Esophagus muscularis mucosa (tissue), 4 donors: ENCODE measurements at regions not wholly inside any gene's neighbourhood (a gene's known extent, or its start where the extent isn't known, plus 50 kb on each side); places are given as distances from the start of the nearest gene placed in this dataset.

ENCODE experiments used
- DNase-seq: peaks from one replicate; pipeline ENCODE4 v3.0.0-alpha.2; 2017; ENCODE audit errors: extremely low spot score
- H3K27ac ChIP-seq, 4 donors: fragments of 200-600 bp; sonication (generic); replicated peaks in 1 of 4; 1 replicate in 3 of 4; 2 replicates in 1 of 4; pipeline ENCODE4 v1.5.1; 2016 to 2019; ENCODE audit warnings: mild to moderate bottlenecking in 1 of 4
- H3K27me3 ChIP-seq, 4 donors: fragments of 200-600 bp; sonication (generic); one replicate each; pipeline versions ENCODE4 v1.5.1 to v1.6.0; 2016 to 2019
- H3K36me3 ChIP-seq, 4 donors: fragments of 200-600 bp; sonication (generic); one replicate each; pipeline ENCODE4 v1.5.1; 2016 to 2019
- H3K4me1 ChIP-seq, 4 donors: fragments of 200-600 bp; sonication (generic); one replicate each; pipeline ENCODE4 v1.5.1; 2016 to 2019
- H3K4me3 ChIP-seq, 4 donors: fragments of 200-600 bp; sonication (generic); 1 replicate in 2 of 4; 2 replicates in 2 of 4; pipeline ENCODE4 v1.5.1; 2016 to 2019; ENCODE audit warnings: mild to moderate bottlenecking in 4 of 4, moderate library complexity in 1 of 4
- H3K9me3 ChIP-seq, 4 donors: fragments of 200-600 bp; sonication (generic); 1 replicate in 3 of 4; 2 replicates in 1 of 4; pipeline ENCODE4 v1.5.1; 2016 to 2019
- EP300 ChIP-seq: sonication (generic); formaldehyde crosslinking; IDR thresholded peaks from one replicate; pipeline ENCODE4 v1.6.1; 2017; ENCODE audit warnings: antibody characterized with exemption
- POLR2A ChIP-seq: fragments of 450-650 bp; IDR thresholded peaks from one replicate; pipeline ENCODE4 v1.6.1; 2017; ENCODE audit warnings: antibody characterized with exemption, moderate library complexity, mild to moderate bottlenecking, low read depth
- POLR2AphosphoS5 ChIP-seq, 2 donors: sonication (generic); formaldehyde crosslinking; IDR thresholded peaks; one replicate each; pipeline ENCODE4 v1.6.1; 2017; ENCODE audit warnings: antibody characterized with exemption in 2 of 2
- WGBS: methylation state at CpG from one replicate; pipeline ENCODE4 v1.1.5; 2018; 5-methylcytosine and 5-hydroxymethylcytosine counted together
- intact Hi-C: fragments of 100-400 bp; cut with DNase I; formaldehyde crosslinking; loops from one replicate; pipeline ENCODE4 v1.15.1; 2023
- small RNA-seq, 3 donors: library from RNA; depleted of rRNA; stranded (forward); fragments of <200 nt; gene quantifications; one replicate each; pipeline ENCODE3, GENCODE V24; 2016
- TF ChIP-seq, protein P1 (sequence below), 3 experiments: fragments of 200-600 bp in 2 of 3; fragments of 450-650 bp in 1 of 3; sonication (generic) in 2 of 3; IDR thresholded peaks; one replicate each; pipeline ENCODE4 v1.5.1; 2017 to 2019; ENCODE audit warnings: antibody characterized with exemption in 3 of 3, mild to moderate bottlenecking in 2 of 3, moderate library complexity in 1 of 3

DNA sequence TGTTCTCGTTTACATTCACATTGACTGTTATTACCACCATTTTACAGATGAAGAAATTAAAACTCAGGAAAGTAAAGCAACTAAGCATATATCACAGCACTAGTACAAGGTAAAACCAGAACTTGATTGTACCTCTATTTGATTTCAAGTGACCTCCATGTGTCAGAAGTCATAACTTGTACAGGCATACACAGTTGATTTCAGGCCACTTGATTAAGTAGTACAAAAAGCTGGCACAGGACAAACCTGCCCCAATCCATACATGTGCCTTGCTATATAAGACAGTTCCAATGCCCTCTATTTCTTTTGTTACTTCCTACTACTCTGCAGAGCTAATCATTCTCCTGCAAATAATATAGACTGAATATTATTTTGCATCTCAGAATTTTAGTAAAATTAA, 58.8 kb upstream of the VGLL2 start:
- H3K27ac ChIP-seq, result no peak overlapping the region
- WGBS, result 82% methylated on average over 1 of the region's 1 CpG
- DNase-seq, result no peak
- TF ChIP-seq EP300, result no peak
- no peak for TF ChIP-seq POLR2A
- TF ChIP-seq, protein P1, sequence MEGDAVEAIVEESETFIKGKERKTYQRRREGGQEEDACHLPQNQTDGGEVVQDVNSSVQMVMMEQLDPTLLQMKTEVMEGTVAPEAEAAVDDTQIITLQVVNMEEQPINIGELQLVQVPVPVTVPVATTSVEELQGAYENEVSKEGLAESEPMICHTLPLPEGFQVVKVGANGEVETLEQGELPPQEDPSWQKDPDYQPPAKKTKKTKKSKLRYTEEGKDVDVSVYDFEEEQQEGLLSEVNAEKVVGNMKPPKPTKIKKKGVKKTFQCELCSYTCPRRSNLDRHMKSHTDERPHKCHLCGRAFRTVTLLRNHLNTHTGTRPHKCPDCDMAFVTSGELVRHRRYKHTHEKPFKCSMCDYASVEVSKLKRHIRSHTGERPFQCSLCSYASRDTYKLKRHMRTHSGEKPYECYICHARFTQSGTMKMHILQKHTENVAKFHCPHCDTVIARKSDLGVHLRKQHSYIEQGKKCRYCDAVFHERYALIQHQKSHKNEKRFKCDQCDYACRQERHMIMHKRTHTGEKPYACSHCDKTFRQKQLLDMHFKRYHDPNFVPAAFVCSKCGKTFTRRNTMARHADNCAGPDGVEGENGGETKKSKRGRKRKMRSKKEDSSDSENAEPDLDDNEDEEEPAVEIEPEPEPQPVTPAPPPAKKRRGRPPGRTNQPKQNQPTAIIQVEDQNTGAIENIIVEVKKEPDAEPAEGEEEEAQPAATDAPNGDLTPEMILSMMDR (IDR thresholded peaks at IDR 0.05), result no peak
- no peak for TF ChIP-seq POLR2AphosphoS5 (IDR thresholded peaks at IDR 0.05)
- no peak overlapping the region for H3K4me3 ChIP-seq
- H3K4me1 ChIP-seq, result no peaks in the 10 kb centered on the region
- intact Hi-C loops, result no loop called here
- H3K36me3 ChIP-seq, result no peaks in the 10 kb centered on the region
- no peaks in the 10 kb centered on the region for H3K27me3 ChIP-seq
- H3K9me3 ChIP-seq, result no peaks in the 10 kb centered on the region

DNA sequence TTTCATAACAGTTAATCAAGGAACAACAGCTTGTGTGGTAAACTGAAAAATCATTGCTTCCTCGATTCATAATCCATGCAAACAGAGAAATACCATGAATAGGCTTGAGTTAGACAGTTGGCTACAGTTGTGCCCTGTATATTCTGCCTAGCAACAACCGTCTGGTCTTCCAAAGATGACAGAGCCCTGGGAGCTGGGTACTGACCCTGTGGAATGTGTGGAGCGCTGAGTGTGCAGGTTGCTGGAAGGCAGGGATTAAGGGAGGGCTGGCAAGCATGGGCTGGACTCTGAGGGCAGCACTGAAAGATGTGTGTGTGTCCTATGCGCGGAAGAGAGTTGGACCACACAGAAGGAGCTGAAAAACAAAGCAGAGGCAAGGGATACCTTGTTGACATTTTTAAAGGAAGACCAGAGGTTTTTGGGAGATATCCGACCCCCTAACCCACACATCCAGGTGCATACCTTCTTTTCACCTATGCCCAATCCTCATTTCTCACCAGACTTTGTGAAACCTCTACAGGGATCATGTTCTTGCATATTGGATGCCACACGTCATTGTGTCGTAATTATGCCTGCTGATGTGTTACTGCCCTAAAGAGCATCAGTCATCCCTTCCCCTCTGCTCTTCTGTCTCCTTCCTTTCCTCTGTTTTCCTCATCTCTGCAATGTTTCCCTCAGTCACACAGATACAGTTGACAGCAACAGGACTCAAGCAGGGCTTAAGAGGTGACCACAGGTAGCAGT, 58.2 kb upstream of the VGLL2 start:
- Histone ChIP-seq H3K36me3 (no peaks in the 10 kb centered on the region), H3K9me3 (no peaks in the 10 kb centered on the region), H3K4me1 (no peaks in the 10 kb centered on the region), H3K27me3 (no peaks in the 10 kb centered on the region), H3K27ac (no peak overlapping the region), H3K4me3 (no peak overlapping the region)
- TF ChIP-seq, protein P1 (IDR thresholded peaks at IDR 0.05), result no peak
- TF ChIP-seq POLR2A (no peak), POLR2AphosphoS5 (IDR thresholded peaks at IDR 0.05) (no peak), EP300 (no peak)
- intact Hi-C loops, result no loop called here
- DNase-seq, result no peak
- 65% methylated on average over 8 of the region's 8 CpGs for WGBS

GRCh38 chr6:117210279-117210678, 55.1 kb upstream of the VGLL2 start:
- Histone ChIP-seq H3K9me3 (no peaks in the 10 kb centered on the region), H3K4me3 (no peak overlapping the region), H3K4me1 (no peaks in the 10 kb centered on the region), H3K27ac (no peak overlapping the region), H3K36me3 (no peaks in the 10 kb centered on the region), H3K27me3 (no peaks in the 10 kb centered on the region)
- TF ChIP-seq POLR2AphosphoS5 (IDR thresholded peaks at IDR 0.05) (no peak), POLR2A (no peak), EP300 (no peak)
- TF ChIP-seq, protein P1 (IDR thresholded peaks at IDR 0.05), result no peak
- intact Hi-C loops, result no loop called here
- 81% methylated on average over 1 of the region's 1 CpG for WGBS
- DNase-seq, result no peak

DNA sequence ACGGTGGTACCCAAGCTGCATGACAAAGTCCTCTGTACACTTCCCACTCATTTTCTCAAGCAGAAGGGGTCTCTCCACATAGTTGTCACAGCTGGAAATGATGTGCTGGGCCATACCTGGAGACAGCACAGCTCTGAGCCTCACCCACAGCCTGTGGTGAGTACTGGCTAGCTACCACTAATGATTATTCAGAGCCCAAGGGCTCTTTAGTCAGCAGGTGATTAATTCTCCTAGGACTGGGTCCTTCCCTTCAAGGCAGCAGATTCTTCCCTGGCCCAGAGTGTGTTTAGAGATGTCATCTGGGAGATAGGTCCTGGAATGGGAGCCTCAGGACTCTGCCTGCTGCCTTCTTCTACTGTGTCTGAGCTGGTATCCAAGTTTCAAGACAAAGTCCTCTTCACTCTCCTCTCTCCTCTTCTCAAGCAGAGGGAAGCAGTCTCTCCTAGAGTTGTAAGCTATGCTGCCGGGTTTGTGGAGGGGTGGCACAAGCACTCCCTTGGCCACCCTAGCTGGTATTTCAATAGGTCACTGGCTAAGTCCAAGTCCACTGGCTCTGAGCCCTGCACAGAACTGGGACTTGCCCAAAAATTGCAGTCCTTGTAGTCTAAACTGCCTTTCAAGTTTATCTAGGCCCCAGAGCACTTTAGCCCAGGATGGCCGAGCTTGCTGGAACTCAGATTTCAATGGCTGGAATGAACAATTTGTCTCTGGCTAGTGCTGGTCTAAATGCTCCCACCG, 49.8 kb upstream of the VGLL2 start:
- intact Hi-C loops, result no loop called here
- TF ChIP-seq POLR2A (no peak), EP300 (no peak), POLR2AphosphoS5 (IDR thresholded peaks at IDR 0.05) (no peak)
- TF ChIP-seq, protein P1 (IDR thresholded peaks at IDR 0.05), result no peak
- H3K4me3 ChIP-seq, result no peak overlapping the region
- no peaks in the 10 kb centered on the region for H3K4me1 ChIP-seq
- H3K9me3 ChIP-seq, result no peaks in the 10 kb centered on the region
- WGBS, result 70% methylated on average over 1 of the region's 4 CpGs
- no peaks in the 10 kb centered on the region for H3K36me3 ChIP-seq
- H3K27ac ChIP-seq, result no peak overlapping the region
- no peaks in the 10 kb centered on the region for H3K27me3 ChIP-seq
- DNase-seq, result no peak

Small RNAs in the stretch of these regions (small RNA-seq; reads per million reads assigned to genes)
- 43.7 to 206 (median 59.2) reads per million in 3 donors for gene RNA5SP214
- 0 reads per million in 3 donors for gene RPS29P13
